ENCODE measurements at regions not wholly inside any gene's neighbourhood (a gene's known extent, or its start where the extent isn't known, plus 50 kb on each side); places are given as distances from the start of the nearest gene placed in this dataset.

GRCh38 chr3:178306432-178307115 lies 229.7 kb upstream of the KCNMB2 start:
- TF ChIP-seq CTCF (IDR thresholded peaks at IDR 0.05) (no peak), POLR2A (IDR thresholded peaks at IDR 0.05) (no peak)

Measured in adrenal gland (tissue), 5 donors.